Bronchial epithelial cell (primary cell): ENCODE measurements at regions not wholly inside any gene's neighbourhood (a gene's known extent, or its start where the extent isn't known, plus 50 kb on each side); places are given as distances from the start of the nearest gene placed in this dataset.

ENCODE experiments used
- DNase-seq: peaks from one replicate; pipeline ENCODE4 v3.0.0-alpha.2; 2010; ENCODE audit warnings: low read depth
- FAIRE-seq: peaks from 2 replicates; lab custom pipeline; 2011; peaks lifted over from hg19 to GRCh38; lab: Jason Lieb, UNC
- H3K27me3 ChIP-seq: 2 replicates; pipeline ENCODE4 v1.5.1; 2011; ENCODE audit warnings: low read length; ENCODE audit not compliant: control insufficient read depth, insufficient read depth
- H3K36me3 ChIP-seq: 2 replicates; pipeline ENCODE4 v1.5.1; 2011; ENCODE audit warnings: low read length; ENCODE audit not compliant: control insufficient read depth, insufficient read depth
- H3K4me3 ChIP-seq: 2 replicates; pipeline ENCODE4 v1.5.1; 2011; ENCODE audit warnings: mild to moderate bottlenecking, low read depth, low read length, control low read depth
- TF ChIP-seq, protein P1 (sequence below): IDR thresholded peaks from 2 replicates; pipeline ENCODE4 v1.5.1; 2011; ENCODE audit warnings: mild to moderate bottlenecking, moderate library complexity, low read length, control low read depth, inconsistent platforms; ENCODE audit not compliant: insufficient read depth, severe bottlenecking

- Histone ChIP-seq H3K27me3 (peaks cover 2% of the 10 kb centered on the region), H3K36me3 (no peaks in the 10 kb centered on the region), H3K4me3 (no peak overlapping the region)
- FAIRE-seq (no peak), DNase-seq (no peak)
- TF ChIP-seq, protein P1, sequence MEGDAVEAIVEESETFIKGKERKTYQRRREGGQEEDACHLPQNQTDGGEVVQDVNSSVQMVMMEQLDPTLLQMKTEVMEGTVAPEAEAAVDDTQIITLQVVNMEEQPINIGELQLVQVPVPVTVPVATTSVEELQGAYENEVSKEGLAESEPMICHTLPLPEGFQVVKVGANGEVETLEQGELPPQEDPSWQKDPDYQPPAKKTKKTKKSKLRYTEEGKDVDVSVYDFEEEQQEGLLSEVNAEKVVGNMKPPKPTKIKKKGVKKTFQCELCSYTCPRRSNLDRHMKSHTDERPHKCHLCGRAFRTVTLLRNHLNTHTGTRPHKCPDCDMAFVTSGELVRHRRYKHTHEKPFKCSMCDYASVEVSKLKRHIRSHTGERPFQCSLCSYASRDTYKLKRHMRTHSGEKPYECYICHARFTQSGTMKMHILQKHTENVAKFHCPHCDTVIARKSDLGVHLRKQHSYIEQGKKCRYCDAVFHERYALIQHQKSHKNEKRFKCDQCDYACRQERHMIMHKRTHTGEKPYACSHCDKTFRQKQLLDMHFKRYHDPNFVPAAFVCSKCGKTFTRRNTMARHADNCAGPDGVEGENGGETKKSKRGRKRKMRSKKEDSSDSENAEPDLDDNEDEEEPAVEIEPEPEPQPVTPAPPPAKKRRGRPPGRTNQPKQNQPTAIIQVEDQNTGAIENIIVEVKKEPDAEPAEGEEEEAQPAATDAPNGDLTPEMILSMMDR = no peak
Observed at GRCh38 chr3:189100866-189101265, 70.9 kb upstream of the TPRG1 start.

GRCh38 chr3:189101594-189101993, 70.2 kb upstream of the TPRG1 start:
- TF ChIP-seq, protein P1 = no peak
- FAIRE-seq = no peak
- peaks cover 2% of the 10 kb centered on the region for H3K27me3 ChIP-seq
- H3K4me3 ChIP-seq = no peak overlapping the region
- no peak for DNase-seq
- no peaks in the 10 kb centered on the region for H3K36me3 ChIP-seq

GRCh38 chr3:189103208-189103607, 68.6 kb upstream of the TPRG1 start:
- TF ChIP-seq, protein P1 = no peak
- no peaks in the 10 kb centered on the region for H3K36me3 ChIP-seq
- peaks cover 2% of the 10 kb centered on the region for H3K27me3 ChIP-seq
- no peak overlapping the region for H3K4me3 ChIP-seq
- DNase-seq = peak; percentile 5
- FAIRE-seq = no peak

DNA sequence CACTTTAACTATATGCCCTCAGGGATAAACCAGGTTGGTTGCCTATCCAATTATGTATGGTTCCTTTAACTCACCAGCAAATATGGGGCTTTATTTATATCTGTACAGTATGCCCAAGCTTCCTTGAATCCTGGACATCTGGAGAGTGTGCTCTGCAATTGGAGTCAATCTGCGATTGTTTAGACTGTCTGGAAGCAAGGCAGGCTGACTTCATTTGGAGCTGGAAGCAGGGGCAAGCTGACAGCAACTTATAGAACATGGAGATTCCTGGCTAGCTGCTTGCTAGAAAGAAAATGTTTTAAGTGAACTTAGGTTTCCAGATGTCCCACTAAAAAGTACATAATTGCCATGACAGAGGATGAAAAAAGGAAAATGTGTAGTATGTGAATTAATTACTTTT, 63.7 kb upstream of the TPRG1 start:
- Histone ChIP-seq H3K4me3 (no peak overlapping the region), H3K27me3 (peaks cover 2% of the 10 kb centered on the region), H3K36me3 (no peaks in the 10 kb centered on the region)
- no peak for DNase-seq
- TF ChIP-seq, protein P1 = no peak
- no peak for FAIRE-seq

GRCh38 chr3:189108735-189109134, 63.0 kb upstream of the TPRG1 start:
- Histone ChIP-seq H3K27me3 (peaks cover 2% of the 10 kb centered on the region), H3K36me3 (no peaks in the 10 kb centered on the region), H3K4me3 (no peak overlapping the region)
- FAIRE-seq (no peak), DNase-seq (no peak)
- TF ChIP-seq, protein P1 = no peak

GRCh38 chr3:189109145-189109544, 62.6 kb upstream of the TPRG1 start:
- FAIRE-seq (no peak), DNase-seq (no peak)
- H3K4me3 ChIP-seq = no peak overlapping the region
- TF ChIP-seq, protein P1 = no peak
- H3K27me3 ChIP-seq = no peaks in the 10 kb centered on the region
- no peaks in the 10 kb centered on the region for H3K36me3 ChIP-seq
